GM12892 (cell line): ENCODE measurements at regions not wholly inside any gene's neighbourhood (a gene's known extent, or its start where the extent isn't known, plus 50 kb on each side); places are given as distances from the start of the nearest gene placed in this dataset.

Experiments
- POLR2A ChIP-seq: IDR thresholded peaks from 2 replicates; pipeline ENCODE4 v1.6.1; 2011; ENCODE audit warnings: low read depth, low read length, control low read depth
- POLR2AphosphoS5 ChIP-seq: IDR thresholded peaks from 2 replicates; pipeline ENCODE4 v1.6.1; 2011; ENCODE audit warnings: low read depth, low read length, control low read depth

DNA sequence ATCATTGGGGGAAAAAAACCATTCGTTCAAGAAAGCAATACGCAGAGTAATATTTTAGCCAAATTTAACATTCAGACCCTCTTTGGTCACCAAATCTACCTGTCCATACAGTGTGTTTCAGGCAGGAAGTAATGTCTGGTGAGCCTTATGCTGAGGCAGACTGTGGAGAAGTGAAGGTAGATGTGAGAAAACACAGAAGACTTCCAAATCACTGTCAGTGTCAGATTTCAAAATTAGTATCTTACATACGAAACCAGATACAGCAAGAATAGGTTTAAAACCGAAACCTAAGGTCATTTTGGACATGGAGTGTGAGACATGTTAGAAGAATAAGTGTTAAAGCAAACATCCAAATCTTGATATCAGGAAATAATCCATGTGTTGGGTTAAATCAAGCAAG is 664.5 kb upstream of the HTR2C start:
- TF ChIP-seq POLR2A, result no peak
- TF ChIP-seq POLR2AphosphoS5, result no peak
